A673 (cell line): ENCODE measurements at regions not wholly inside any gene's neighbourhood (a gene's known extent, or its start where the extent isn't known, plus 50 kb on each side); places are given as distances from the start of the nearest gene placed in this dataset.

Source experiments
- CTCF ChIP-seq: fragments of 300-800, 200-600 bp; sonication (generic); conservative IDR thresholded peaks from 2 replicates; pipeline ENCODE4 v1.5.1; 2017; ENCODE audit warnings: low read depth, mild to moderate bottlenecking, antibody characterized with exemption, low read length, moderate library complexity, mixed read lengths
- EZH2 ChIP-seq: fragments of 200-600 bp; sonication (generic); IDR thresholded peaks from 2 replicates; pipeline ENCODE4 v1.6.1; 2017; ENCODE audit warnings: borderline replicate concordance, low read depth, mild to moderate bottlenecking, mixed read lengths, antibody characterized with exemption, low read length; ENCODE audit not compliant: poor library complexity, severe bottlenecking

- TF ChIP-seq CTCF (no peak), EZH2 (no peak)
Measured at GRCh38 chr7:54330216-54330800, 211.9 kb upstream of the VSTM2A start.
